ENCODE measurements at regions not wholly inside any gene's neighbourhood (a gene's known extent, or its start where the extent isn't known, plus 50 kb on each side); places are given as distances from the start of the nearest gene placed in this dataset.

DNA sequence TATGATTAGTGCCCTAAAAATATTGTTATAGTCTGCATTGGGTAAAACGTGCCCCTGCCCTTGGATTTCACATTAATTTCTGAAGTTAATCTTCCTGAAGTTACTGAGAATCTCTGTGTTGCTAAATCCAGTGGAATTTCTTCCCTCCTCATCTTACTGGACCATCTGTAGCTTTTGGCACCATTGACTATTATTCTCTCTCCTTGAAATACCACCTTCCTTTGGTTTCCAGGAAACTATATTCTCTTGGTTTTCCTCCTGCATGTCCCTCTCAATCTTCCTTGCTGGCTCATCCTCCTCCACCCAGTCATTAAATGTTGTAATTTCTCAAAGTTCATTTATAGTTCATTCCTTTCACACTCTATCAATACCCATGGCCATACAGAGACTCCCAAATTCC is 110.6 kb upstream of the SLC35G4 start:
- no peak for TF ChIP-seq CTCF (IDR thresholded peaks at IDR 0.05; ENCODE audit: low read depth, low read length)
- H3K4me3 ChIP-seq (ENCODE audit: low read depth, low read length) = no peak overlapping the region

GRCh38 chr18:11497585-11497984 is 111.8 kb upstream of the SLC35G4 start:
- no peak for TF ChIP-seq CTCF (IDR thresholded peaks at IDR 0.05; ENCODE audit: low read depth, low read length)
- no peak overlapping the region for H3K4me3 ChIP-seq (ENCODE audit: low read depth, low read length)

- no peak for TF ChIP-seq CTCF (IDR thresholded peaks at IDR 0.05; ENCODE audit: low read depth, low read length)
- H3K4me3 ChIP-seq (ENCODE audit: low read depth, low read length) = no peak overlapping the region
These were observed 112.7 kb upstream of the SLC35G4 start for GRCh38 chr18:11496526-11497172.

DNA sequence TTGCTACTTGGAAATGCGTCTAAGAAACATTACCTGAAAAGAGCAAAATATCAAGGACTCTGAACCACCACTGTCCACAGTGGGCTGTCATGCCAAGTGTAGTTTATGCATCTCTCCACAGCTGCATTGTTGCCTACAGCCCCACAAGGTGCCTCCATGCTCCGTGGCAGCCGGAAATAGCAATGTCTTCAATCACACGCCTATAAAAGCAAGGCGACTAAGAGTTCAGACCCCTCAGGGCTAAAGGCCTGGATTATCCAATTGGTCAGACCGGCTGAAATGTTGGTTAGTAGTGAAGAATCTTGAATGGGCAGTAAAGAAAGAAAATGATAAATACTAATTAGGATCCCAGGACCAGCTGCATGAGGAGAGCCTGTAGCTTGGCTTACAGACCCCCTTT is 114.0 kb upstream of the SLC35G4 start:
- no peak overlapping the region for H3K4me3 ChIP-seq (ENCODE audit: low read depth, low read length)

GRCh38 chr18:11494107-11494506 is 115.3 kb upstream of the SLC35G4 start:
- no peak overlapping the region for H3K4me3 ChIP-seq (ENCODE audit: low read depth, low read length)
- no peak for TF ChIP-seq CTCF (IDR thresholded peaks at IDR 0.05; ENCODE audit: low read depth, low read length)

More for the DNA sequence above, 114.0 kb upstream of the SLC35G4 start:
- TF ChIP-seq CTCF (IDR thresholded peaks at IDR 0.05; ENCODE audit: low read depth, low read length) = no peak

DNA sequence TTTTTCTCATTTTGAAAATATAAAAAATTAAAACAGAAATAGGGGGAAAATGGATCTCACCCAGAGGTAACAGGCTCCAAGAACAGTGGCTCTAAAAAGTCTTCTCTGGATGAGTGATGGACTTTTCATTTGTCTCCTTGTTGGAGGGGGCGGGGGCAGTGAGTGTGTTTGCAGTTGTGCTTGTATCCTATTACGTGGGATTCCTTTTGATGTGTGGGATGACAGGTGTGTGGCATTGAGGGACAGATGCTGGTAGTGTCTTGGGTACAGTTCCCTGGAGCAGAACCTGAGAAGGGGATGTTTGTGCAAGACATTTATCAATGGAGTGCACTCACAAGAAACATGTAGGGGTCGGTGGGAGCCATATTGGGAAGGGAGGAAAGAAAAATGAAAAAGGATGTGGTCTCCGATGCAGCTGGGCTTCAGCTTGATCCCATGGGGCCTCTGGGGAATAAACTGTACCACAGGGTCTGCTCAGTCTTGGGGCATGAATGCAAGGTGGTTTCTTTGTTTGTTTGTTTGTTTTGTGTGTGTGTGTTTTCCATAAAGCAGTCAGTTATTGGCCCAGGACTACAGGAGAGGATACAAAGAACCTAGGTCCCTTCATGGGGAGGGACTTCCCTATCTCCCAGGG is 120.0 kb upstream of the SLC35G4 start:
- no peak overlapping the region for H3K4me3 ChIP-seq (ENCODE audit: low read depth, low read length)
- no peak for TF ChIP-seq CTCF (IDR thresholded peaks at IDR 0.05; ENCODE audit: low read depth, low read length)

GRCh38 chr18:11488175-11488574 is 121.2 kb upstream of the SLC35G4 start:
- no peak for TF ChIP-seq CTCF (IDR thresholded peaks at IDR 0.05; ENCODE audit: low read depth, low read length)
- H3K4me3 ChIP-seq (ENCODE audit: low read depth, low read length) = no peak overlapping the region
